AG04450 (cell line): ENCODE measurements at regions not wholly inside any gene's neighbourhood (a gene's known extent, or its start where the extent isn't known, plus 50 kb on each side); places are given as distances from the start of the nearest gene placed in this dataset.
"Not testable (repeated sequence)": the region's sequence is repeated elsewhere in the genome, so short reads cannot be mapped to it uniquely, and the experiment has no call there.

ENCODE experiments used
- CTCF ChIA-PET: fragments of 300-600, 350-600 bp; formaldehyde crosslinking; extraction: SDS; loops from one replicate; lab custom pipeline; 2022; ENCODE audit warnings: antibody characterized with exemption, inconsistent platforms; lab: Charles Lee
- POLR2A ChIA-PET: fragments of 350-600 bp; formaldehyde crosslinking; extraction: SDS; loops from one replicate; lab custom pipeline; 2021; ENCODE audit warnings: antibody characterized with exemption, inconsistent platforms; lab: Yijun Ruan, JAX
- DNase-seq: peaks from one replicate; pipeline ENCODE4 v3.0.0-alpha.2; 2011; ENCODE audit warnings: low read depth, low spot score
- H3K27ac ChIP-seq: one replicate; pipeline ENCODE4 v1.5.1; 2012; ENCODE audit warnings: low read depth, low read length, control low read depth
- H3K27me3 ChIP-seq: one replicate; pipeline ENCODE4 v1.6.0; 2012; ENCODE audit warnings: low read length; ENCODE audit not compliant: control insufficient read depth, insufficient read depth
- H3K4me3 ChIP-seq: 2 replicates; pipeline ENCODE4 v1.5.1; 2011; ENCODE audit warnings: mild to moderate bottlenecking, low read depth, low read length, control low read depth
- H3K9me3 ChIP-seq: 2 replicates; pipeline ENCODE4 v1.5.1; 2012; ENCODE audit warnings: low read length; ENCODE audit not compliant: control insufficient read depth, insufficient read depth
- TF ChIP-seq, protein P1 (sequence below): IDR thresholded peaks from 2 replicates; pipeline ENCODE4 v1.5.1; 2011; ENCODE audit warnings: low read depth, low read length, control low read depth, inconsistent platforms

DNA sequence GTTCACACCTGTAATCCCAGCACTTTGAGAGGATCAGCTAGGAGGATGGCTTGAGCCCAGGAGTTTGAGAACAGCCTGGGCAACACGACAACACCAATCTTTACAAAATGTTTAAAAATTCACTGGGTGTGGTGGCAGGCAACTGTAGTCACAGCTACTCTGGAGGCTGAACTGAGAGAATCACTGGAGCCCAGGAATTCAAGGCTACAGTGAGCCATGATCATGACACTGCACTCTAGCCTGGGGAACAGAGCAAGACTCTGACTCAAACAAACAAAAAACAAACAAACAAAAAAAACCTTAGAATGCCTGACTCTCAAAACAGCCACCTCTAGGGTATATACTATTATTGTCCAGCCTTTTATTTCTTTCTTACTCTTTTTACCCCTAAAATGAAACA, 56.5 kb upstream of the PAPSS2 start:
- Histone ChIP-seq H3K4me3 (no peak overlapping the region), H3K27ac (no peak overlapping the region), H3K27me3 (peaks cover under 1% of the 10 kb centered on the region), H3K9me3 (no peaks in the 10 kb centered on the region)
- TF ChIP-seq, protein P1, sequence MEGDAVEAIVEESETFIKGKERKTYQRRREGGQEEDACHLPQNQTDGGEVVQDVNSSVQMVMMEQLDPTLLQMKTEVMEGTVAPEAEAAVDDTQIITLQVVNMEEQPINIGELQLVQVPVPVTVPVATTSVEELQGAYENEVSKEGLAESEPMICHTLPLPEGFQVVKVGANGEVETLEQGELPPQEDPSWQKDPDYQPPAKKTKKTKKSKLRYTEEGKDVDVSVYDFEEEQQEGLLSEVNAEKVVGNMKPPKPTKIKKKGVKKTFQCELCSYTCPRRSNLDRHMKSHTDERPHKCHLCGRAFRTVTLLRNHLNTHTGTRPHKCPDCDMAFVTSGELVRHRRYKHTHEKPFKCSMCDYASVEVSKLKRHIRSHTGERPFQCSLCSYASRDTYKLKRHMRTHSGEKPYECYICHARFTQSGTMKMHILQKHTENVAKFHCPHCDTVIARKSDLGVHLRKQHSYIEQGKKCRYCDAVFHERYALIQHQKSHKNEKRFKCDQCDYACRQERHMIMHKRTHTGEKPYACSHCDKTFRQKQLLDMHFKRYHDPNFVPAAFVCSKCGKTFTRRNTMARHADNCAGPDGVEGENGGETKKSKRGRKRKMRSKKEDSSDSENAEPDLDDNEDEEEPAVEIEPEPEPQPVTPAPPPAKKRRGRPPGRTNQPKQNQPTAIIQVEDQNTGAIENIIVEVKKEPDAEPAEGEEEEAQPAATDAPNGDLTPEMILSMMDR = no peak
- no peak for DNase-seq
- POLR2A ChIA-PET = no interaction called here
- CTCF ChIA-PET = no interaction called here

DNA sequence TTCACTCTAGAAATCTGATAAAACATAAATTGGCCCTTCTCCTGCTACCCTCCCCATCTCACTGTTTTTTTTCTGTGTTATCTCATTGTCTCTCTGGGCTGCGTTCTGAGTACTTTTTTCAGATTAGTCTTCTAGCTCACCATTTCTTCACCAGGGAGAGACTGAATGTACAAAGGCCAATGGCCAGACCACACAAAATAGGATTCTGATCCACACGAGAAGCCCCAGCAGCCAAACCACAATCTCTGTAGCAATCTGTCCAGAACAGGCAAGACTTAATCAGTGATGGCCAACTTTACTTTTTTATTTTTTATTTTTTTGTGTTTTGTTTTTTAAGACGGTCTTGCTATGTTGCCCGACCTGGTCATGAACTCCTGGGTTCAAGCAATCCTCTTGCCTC, 55.9 kb upstream of the PAPSS2 start:
- no peak overlapping the region for H3K4me3 ChIP-seq
- H3K27me3 ChIP-seq = peaks cover 2% of the 10 kb centered on the region
- no peak overlapping the region for H3K27ac ChIP-seq
- DNase-seq = no peak
- no peaks in the 10 kb centered on the region for H3K9me3 ChIP-seq
- POLR2A ChIA-PET = no interaction called here
- TF ChIP-seq, protein P1 = no peak
- CTCF ChIA-PET = interaction anchor here (1.3 kb wide), 1 partner anchor 8 kb away, joined by 5 read pairs; no protein-coding TSS in a partner anchor

DNA sequence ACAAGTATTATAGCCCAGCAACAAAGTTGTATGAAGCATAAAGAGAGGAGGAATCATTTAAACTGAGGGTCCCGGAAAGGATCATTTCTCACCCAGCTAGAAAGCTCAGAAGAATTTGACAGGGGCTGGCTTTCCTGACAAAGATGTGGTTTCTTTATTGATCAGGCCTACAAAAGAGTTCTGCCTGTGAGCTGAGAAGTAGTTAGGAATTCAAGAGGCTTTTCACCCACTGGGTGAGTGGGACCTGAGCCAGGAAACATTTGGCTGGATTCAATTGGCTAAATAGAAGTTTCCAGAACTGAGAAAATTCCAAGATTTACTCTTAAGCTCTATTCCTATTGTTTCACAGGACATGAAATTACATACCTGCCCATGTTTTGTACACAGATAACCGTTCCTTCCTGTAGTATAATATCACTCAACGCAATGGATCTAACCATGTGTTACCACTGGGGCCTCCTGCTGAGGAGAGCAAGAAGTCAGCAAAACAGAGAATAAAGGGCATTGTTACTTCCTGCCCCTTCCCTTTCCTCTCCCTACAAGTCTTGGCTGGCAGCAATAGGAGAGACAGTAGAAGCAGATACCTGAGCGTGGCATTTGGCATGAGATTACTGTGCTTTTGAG, 53.9 kb upstream of the PAPSS2 start:
- CTCF ChIA-PET = no interaction called here
- no peak for DNase-seq
- Histone ChIP-seq H3K4me3 (no peak overlapping the region), H3K27me3 (peaks cover 2% of the 10 kb centered on the region), H3K27ac (no peak overlapping the region), H3K9me3 (no peaks in the 10 kb centered on the region)
- POLR2A ChIA-PET = no interaction called here
- TF ChIP-seq, protein P1 = no peak

DNA sequence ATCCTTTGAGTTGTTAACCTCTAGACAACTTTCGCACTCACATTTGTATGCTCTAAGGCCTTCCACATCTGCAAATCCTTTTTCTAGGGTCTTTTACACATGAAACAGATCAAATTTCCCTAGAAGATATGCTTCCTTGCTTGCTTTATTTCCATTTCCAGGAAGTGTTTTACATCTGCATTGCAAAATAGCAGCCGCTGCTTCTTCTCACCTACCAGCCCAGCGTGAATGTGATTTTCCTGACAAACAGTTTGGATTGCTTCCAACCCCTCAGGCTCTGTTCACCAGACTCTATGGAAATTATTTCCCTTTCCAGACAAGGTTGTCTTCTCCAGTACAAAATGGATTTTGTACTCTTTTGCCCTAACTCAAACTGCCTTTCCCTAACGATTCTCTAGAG, 50.9 kb upstream of the PAPSS2 start:
- ChIA-PET CTCF (no interaction called here), POLR2A (no interaction called here)
- Histone ChIP-seq H3K9me3 (peaks cover 5% of the 10 kb centered on the region), H3K27me3 (peaks cover 2% of the 10 kb centered on the region), H3K27ac (no peak overlapping the region), H3K4me3 (no peak overlapping the region)
- no peak for DNase-seq
- TF ChIP-seq, protein P1 = no peak

DNA sequence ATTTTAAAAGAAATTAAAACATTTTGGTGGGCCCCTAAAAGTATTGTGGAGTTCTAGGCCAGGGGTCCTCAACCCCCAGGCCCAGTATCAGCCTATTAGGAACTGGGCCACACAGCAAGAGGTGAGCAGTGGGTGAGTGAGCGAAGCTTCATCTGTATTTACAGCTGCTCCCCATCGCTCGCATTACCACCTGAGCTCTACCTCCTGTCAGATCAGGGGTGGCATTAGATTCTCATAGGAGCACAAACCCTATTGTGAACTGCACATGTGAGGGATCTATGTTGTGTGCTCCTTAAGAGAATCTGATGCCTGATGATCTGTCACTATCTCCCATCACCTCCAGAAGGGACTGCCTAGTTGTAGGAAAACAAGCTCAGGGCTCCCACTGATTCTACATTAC, 50.1 kb upstream of the PAPSS2 start:
- POLR2A ChIA-PET, H3K4me3 ChIP-seq, H3K27me3 ChIP-seq, H3K9me3 ChIP-seq, H3K27ac ChIP-seq, DNase-seq, CTCF ChIA-PET: not testable (repeated sequence)
